ENCODE measurements at regions not wholly inside any gene's neighbourhood (a gene's known extent, or its start where the extent isn't known, plus 50 kb on each side); places are given as distances from the start of the nearest gene placed in this dataset.

DNA sequence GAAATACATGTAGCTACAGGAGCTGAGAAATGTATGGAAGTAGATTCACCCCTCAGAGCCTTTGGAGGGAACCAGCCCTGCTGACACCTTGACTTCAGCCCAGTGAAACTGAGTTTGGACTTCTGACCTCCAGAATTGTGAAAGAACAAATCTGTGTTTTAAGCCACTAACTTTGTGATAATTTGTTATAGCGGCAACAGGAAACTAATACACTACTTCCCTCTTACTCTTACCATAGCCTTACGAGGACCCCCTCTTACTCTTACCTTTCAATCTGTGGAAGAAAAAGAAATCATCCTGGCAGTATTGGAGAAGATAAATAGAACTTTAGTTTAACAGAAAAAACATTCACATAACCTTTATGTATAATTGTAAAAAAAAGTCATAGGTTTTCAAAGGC lies 353.6 kb upstream of the USP24 start:
- Histone ChIP-seq H4K20me1 (ENCODE audit: control insufficient read depth, insufficient read depth, insufficient read length) (no peaks in the 10 kb centered on the region), H4K8ac (replicated peaks; ENCODE audit: insufficient read length, low read depth, low read length) (no peak overlapping the region), H3K79me1 (ENCODE audit: insufficient read depth, low read depth, low read length, poor library complexity, severe bottlenecking) (no peaks in the 10 kb centered on the region), H2AK5ac (ENCODE audit: insufficient read length, low read length) (no peak overlapping the region), H4K5ac (ENCODE audit: insufficient read length, low read depth, low read length) (no peak overlapping the region), H2BK15ac (ENCODE audit: low read depth, low read length) (no peak overlapping the region), H3K4ac (ENCODE audit: low read depth, low read length) (no peak overlapping the region), H3K18ac (ENCODE audit: insufficient read length, low read depth, low read length) (no peak overlapping the region), H2AFZ (ENCODE audit: low read length) (no peak overlapping the region), H3T11ph (ENCODE audit: low read length) (no peak overlapping the region), H2BK5ac (ENCODE audit: insufficient read length, low read length) (no peak overlapping the region), H4K91ac (ENCODE audit: insufficient read length, low read depth, low read length) (no peak overlapping the region), H3K23me2 (ENCODE audit: insufficient read length, low read depth, low read length, poor library complexity, severe bottlenecking) (no peaks in the 10 kb centered on the region), H3K14ac (ENCODE audit: insufficient read depth, low read length) (no peak overlapping the region), H3K9me3 (ENCODE audit: control insufficient read depth, low read depth, low read length) (peaks cover 8% of the 10 kb centered on the region), H3K23ac (ENCODE audit: insufficient read length, low read depth, low read length) (no peak overlapping the region), H3K9ac (ENCODE audit: extremely low read depth, insufficient read length, low read length) (no peak overlapping the region), H3K27ac (ENCODE audit: insufficient read length, low read depth, low read length) (no peak overlapping the region), H3K56ac (ENCODE audit: insufficient read length, low read depth, low read length) (no peak overlapping the region), H2BK20ac (ENCODE audit: low read depth, low read length, poor library complexity, severe bottlenecking) (no peak overlapping the region), H3K27me3 (ENCODE audit: insufficient read depth, low read length) (no peaks in the 10 kb centered on the region), H2BK120ac (ENCODE audit: low read depth, low read length, poor library complexity, severe bottlenecking) (no peak overlapping the region), H3K4me1 (ENCODE audit: insufficient read depth, low read length) (no peaks in the 10 kb centered on the region), H2BK12ac (ENCODE audit: insufficient read length, low read depth, low read length) (no peak overlapping the region), H3K79me2 (ENCODE audit: insufficient read depth, low read length) (no peaks in the 10 kb centered on the region), H3K4me2 (ENCODE audit: insufficient read depth, insufficient read length, low read length) (no peak overlapping the region)
- TF ChIP-seq, protein P1, sequence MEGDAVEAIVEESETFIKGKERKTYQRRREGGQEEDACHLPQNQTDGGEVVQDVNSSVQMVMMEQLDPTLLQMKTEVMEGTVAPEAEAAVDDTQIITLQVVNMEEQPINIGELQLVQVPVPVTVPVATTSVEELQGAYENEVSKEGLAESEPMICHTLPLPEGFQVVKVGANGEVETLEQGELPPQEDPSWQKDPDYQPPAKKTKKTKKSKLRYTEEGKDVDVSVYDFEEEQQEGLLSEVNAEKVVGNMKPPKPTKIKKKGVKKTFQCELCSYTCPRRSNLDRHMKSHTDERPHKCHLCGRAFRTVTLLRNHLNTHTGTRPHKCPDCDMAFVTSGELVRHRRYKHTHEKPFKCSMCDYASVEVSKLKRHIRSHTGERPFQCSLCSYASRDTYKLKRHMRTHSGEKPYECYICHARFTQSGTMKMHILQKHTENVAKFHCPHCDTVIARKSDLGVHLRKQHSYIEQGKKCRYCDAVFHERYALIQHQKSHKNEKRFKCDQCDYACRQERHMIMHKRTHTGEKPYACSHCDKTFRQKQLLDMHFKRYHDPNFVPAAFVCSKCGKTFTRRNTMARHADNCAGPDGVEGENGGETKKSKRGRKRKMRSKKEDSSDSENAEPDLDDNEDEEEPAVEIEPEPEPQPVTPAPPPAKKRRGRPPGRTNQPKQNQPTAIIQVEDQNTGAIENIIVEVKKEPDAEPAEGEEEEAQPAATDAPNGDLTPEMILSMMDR (conservative IDR thresholded peaks at IDR 0.05), result no peak
- no CpG with 5 or more reads among the region's 2 CpGs for WGBS (ENCODE audit: extremely low coverage, insufficient read length, low lambda C conversion rate)
- H3K4me3 Mint-ChIP-seq, result no peak overlapping the region
- peaks cover 3 to 22% (median 6%) of the 10 kb centered on the region in 3 experiments; a peak in 5 of 7 replicates for H3K36me3 Mint-ChIP-seq (ENCODE audit: insufficient read depth in 1 of 3, low read depth in 3 of 3)
- no peak for DNase-seq
- no peaks in the 10 kb centered on the region for H3K4me1 Mint-ChIP-seq
- no peak overlapping the region for H3K27ac Mint-ChIP-seq
- peaks cover 3% of the 10 kb centered on the region for H3K27me3 Mint-ChIP-seq (ENCODE audit: low read depth)
- H3K9me3 Mint-ChIP-seq, result peaks cover 12 to 27% of the 10 kb centered on the region in 2 experiments

All from H9 (cell line).